GM19452 (cell line): ENCODE measurements at regions not wholly inside any gene's neighbourhood (a gene's known extent, or its start where the extent isn't known, plus 50 kb on each side); places are given as distances from the start of the nearest gene placed in this dataset.

Experiments used
- ATAC-seq: cut with Tn5 transposase; IDR thresholded peaks from one replicate; pipeline ENCODE4 v1.9.1; 2021; ENCODE audit not compliant: unreplicated experiment

DNA sequence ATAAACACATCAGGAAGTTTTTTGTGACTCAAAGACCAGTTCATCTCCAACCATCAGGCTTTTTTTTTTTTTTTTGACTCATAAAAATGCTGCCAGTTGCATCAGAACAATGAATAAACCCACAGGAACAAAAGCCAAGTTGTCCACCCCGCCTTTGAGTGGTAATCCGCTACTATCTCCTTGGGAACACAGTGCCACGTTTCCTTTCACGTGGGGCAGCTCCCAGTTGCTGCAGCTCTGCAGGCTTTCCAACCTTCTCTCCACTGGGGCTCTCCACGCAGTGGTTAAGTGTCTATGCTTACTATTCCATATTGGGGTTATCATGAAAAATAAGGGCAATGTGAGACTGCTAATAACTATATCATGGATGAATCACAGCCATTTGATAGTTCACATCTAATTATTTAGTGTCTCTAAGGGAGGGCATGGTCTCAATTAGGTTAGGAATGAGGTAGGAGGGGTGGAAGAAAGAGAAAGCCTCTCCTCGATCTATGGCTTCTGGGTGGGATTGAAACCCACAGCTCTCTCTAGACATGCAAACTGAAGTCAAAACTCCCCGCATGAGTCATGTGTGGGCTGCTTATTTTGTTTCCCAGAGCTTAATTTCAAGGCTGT, 55.8 kb upstream of the ACTBL2 start:
- no peak for ATAC-seq

DNA sequence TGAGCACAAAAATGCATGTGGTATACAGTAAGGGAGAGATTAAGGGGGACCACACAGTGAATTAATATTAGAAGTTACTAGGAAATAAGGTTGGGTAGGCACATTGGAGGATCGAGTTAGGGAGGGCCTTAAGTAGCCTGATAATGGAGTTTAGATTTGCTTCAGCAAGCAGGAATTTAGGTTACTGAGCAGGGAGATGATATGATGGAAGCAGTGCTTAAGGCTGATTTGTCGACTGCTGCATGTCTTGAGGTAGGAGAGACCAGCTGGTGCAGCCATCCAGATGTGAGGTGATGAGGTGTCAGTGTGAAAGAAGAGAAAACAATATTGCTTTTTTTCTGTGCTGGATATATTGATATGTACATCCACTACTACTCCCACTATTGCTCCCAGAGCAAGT, 55.2 kb upstream of the ACTBL2 start:
- ATAC-seq: no peak

- ATAC-seq: no peak
Observed at GRCh38 chr5:57532513-57533497, 50.2 kb upstream of the ACTBL2 start.
